Left kidney (tissue), 1 donor: ENCODE measurements at regions not wholly inside any gene's neighbourhood (a gene's known extent, or its start where the extent isn't known, plus 50 kb on each side); places are given as distances from the start of the nearest gene placed in this dataset.
A peak's percentile ranks its signal among the peaks of the same experiment; 100 is the strongest.

Source experiments
- DNase-seq: peaks from one replicate; pipeline ENCODE4 v3.0.0-alpha.2; 2013

DNA sequence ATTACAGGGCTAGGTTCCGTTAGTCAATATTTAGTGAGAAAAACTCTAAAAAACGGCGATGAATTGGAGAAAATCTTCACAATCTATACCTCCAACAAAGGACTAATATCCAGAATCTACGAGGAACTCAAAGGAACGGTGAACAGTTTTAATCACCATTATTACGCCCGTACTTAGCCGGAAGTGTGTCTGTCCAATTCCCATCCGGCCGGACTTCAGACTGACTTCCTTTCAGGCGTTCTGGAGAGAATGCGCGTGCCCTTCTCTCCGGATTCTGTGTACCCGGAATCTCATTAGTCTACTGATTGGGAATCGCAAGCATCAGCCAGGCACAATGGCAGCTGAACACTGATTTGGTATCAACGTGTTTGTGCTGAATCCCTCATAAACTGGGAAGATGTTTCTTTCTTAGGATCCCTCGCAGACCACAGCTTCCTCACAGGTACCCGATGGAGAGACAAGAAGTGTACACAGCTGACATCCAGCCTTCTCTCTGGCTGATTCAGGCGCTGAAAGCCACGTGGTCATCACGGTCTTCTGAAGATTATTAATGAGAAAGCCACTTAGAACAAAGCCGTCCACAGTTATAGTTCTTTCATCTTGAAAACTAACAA, 239.9 kb downstream of the ZNF516 start:
- DNase-seq: no peak

- no peak for DNase-seq
Observed at GRCh38 chr18:76252880-76253279, 242.2 kb downstream of the ZNF516 start.

- no peak for DNase-seq
Observed at GRCh38 chr18:76252139-76252538, 242.9 kb downstream of the ZNF516 start.

GRCh38 chr18:76251691-76252090, 243.4 kb downstream of the ZNF516 start:
- DNase-seq: no peak

GRCh38 chr18:76246590-76246989, 248.5 kb downstream of the ZNF516 start:
- no peak for DNase-seq

- no peak for DNase-seq
Observed at GRCh38 chr18:76234676-76235060, 260.4 kb downstream of the ZNF516 start.

- DNase-seq: no peak
Observed at GRCh38 chr18:76233876-76234675, 261.0 kb downstream of the ZNF516 start.

DNA sequence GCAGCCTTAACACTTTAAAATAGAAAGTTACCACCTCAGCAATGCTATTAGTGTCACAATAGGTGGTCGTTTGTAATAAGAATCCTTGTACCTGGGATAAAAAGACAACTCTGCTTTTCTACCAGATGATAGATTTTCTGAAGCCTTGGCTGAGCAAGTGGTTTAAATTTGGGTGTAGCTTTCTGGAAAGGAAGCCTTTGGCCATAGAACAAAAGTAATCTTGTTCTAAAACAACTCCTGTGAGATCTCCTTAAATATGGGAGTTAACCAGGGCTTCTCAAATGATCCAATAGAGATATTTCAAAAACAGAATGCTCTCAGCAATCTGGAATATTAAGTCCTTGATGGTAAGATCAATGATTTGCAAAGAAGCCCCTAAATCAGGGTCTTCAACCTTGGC, 261.6 kb downstream of the ZNF516 start:
- no peak for DNase-seq

DNA sequence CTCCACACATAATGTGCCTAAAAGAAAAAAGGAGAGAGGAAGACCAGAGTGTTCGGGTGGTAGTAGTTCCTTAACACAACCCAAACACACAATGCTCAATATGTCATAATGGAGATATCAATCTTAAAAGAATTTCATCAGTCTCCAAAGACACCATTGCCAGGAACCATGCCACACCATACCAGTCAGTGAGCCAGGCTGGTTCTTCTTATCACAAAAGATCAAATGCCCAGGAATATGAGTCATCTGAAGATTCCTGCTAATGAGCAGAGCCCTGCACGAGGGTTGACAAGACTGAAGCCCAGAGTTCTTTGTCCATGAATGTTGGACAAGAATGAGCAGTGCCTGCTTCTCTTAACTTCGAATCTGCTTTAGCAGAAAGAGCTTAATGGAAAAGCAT, 262.3 kb downstream of the ZNF516 start:
- no peak for DNase-seq

DNA sequence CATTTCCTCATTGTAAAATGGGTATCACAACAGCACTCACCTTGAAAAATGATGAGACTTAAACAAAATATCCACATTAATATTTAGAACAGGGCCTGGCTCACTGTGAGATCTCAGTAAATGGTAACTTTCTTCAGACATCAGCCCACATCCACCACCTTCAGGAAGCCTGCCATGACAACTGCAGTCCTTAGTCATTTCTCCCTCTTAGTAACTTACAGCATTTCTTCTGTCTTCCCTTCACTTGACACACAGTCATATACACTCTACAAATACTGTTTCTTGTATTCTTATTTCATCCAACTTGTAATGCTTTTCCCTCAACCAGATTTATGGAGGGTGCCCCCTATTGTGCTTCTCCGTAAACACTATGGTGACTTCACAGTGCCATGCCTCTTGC, 263.0 kb downstream of the ZNF516 start:
- no peak for DNase-seq

DNA sequence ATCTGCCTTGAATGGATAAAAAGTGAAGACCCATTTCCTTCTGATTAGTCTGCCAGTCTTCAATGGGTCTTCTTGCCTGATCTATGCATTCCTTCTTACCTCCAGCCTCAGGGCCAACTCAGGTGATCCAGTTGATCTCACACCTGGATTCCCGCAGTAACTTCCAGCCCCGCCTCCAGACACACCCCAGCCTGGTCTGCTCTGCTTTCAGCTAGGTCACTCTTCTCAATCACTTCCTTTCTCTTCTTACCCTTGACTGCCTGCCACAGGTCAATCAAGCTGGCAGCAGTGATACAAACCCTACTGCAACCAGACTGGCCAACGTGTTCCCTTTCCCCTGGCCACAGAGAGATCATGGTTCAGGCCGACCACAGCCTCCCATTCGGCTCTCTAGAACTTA, 263.6 kb downstream of the ZNF516 start:
- DNase-seq: no peak

DNA sequence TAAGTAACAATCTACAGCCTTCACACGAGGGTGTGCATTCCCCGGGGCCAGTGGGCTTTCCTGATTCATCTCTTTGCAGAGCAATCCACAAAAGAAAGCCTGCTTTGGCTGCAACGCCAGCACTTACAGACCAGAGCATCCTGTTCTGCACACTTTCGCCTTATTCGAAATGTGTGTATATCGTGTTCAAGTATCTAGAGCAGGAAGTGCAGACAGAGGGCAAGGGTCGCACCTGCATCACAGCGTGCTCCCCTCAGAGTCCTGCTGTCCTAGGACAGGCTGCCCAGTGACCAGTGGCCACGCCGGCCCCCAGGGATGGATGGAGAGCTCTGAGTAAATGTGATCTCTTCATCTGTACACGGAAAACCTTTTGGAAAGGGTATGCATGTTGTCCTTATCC, 264.3 kb downstream of the ZNF516 start:
- DNase-seq: no peak

GRCh38 chr18:76228716-76229115, 266.3 kb downstream of the ZNF516 start:
- no peak for DNase-seq

- DNase-seq: no peak
Observed at GRCh38 chr18:76227759-76228158, 267.3 kb downstream of the ZNF516 start.

DNA sequence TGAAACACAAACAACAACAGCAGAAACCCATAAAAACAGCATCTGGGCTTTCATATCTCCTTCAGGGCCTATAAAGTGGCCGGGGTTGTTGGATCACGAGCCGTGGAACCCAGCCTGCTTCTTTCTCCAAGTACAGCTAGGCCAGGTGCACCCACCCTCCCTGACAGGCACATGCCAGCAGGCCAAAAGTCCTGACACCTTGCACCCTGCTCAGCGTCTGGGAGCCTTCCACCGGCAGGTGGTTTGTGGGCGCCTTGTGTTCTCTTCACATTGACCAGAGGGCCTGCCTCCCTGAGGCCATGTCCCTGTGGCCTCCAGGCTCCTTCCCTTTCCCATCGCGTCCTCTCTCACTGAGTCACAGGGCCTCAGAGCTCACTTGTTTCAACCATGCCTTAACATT, 271.6 kb downstream of the ZNF516 start:
- no peak for DNase-seq

GRCh38 chr18:76219023-76219422, 276.0 kb downstream of the ZNF516 start:
- DNase-seq: no peak

GRCh38 chr18:76216096-76216495, 278.9 kb downstream of the ZNF516 start:
- DNase-seq: no peak

- no peak for DNase-seq
Observed at GRCh38 chr18:76213991-76214390, 281.1 kb downstream of the ZNF516 start.

DNA sequence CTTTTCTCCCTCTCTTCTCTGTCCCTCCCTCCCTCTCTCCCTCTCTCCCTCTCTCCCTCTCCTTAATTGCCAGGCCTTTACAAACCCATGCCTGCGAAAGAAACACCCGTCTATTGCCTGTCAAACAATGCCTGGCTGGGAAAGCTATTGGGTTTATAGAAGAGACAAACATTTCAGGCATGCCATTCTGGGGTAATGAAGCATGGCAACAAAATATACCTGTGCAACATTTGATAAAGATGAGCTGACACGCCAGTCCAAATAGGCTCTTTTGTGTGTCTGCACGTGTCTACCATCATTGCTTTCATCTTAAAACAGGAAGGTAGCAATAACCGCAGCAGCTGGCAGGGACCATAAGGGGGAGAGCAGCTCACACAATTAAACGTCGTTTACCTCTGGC, 282.1 kb downstream of the ZNF516 start:
- DNase-seq: peak; percentile 35

DNA sequence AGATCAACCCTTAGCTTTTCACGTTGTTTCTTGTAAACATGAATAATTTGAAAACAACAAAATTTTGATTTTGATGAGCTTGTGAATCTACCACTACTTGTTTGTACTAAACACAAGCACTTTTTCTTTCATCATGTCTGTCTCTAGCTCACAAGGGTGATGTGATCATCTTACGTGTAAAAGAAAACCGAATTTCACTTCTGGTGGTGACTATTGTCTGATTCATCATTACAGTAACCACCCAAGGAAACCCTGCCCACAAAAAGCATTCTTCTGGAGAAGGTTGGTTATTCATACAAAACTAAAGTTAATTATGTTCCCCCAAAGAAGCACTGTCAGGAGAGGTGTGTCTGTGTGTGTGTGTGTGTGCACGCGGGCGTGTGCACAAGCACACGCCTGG, 285.4 kb downstream of the ZNF516 start:
- no peak for DNase-seq

- no peak for DNase-seq
Observed at GRCh38 chr18:76208678-76209306, 286.2 kb downstream of the ZNF516 start.

GRCh38 chr18:76205906-76206305, 289.1 kb downstream of the ZNF516 start:
- DNase-seq: no peak

DNA sequence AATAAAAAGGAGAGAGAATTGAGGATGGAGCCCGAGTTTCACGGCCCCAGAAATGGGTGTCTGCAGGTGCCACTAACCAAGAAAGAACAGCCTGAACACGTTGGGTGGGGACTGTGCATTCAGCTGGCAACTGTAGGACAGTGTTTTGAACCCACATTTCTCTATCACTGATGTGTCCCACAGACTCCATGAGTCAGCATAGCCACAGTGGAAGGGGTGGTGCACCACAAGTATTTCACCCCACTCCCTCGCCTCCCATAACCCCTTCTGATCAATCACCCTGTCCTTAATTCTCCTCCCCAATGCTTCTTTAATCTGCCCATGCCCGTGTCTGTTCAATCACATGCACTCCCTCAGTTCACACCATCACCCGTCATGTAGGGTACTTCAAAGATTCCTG, 291.5 kb downstream of the ZNF516 start:
- DNase-seq: no peak

GRCh38 chr18:76202322-76202721, 292.7 kb downstream of the ZNF516 start:
- no peak for DNase-seq
